ENCODE measurements at regions not wholly inside any gene's neighbourhood (a gene's known extent, or its start where the extent isn't known, plus 50 kb on each side); places are given as distances from the start of the nearest gene placed in this dataset.

DNA sequence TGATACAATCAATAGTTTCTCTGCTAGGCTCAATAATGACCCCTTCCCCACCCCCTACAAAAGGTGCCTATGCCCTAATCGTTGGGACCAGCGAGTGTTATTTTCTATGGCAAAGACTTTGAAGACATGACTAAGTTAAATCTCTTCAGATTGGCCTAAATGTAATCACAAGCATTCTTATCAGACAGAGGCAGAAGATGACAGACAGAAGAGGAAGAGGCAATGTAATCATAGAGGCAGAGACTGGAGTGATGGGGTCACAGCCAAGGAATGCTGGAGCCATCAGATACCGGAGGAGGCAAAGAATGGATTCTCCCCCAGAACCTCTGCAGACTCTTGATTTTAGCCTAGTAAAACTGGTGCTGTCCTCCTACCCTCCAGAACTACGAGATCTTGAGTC, 159.3 kb downstream of the EDN1 start:
- TF ChIP-seq CTCF (IDR thresholded peaks at IDR 0.05; ENCODE audit: low read depth, low read length) (no peak), EZH2phosphoT487 (IDR thresholded peaks at IDR 0.05; ENCODE audit: low read depth) (no peak)
